OCI-LY1 (cell line): ENCODE measurements at regions not wholly inside any gene's neighbourhood (a gene's known extent, or its start where the extent isn't known, plus 50 kb on each side); places are given as distances from the start of the nearest gene placed in this dataset.

Source experiments
- H2AFZ ChIP-seq: fragments of 200-600 bp; sonication (generic), shearing (Covaris generic); 2 replicates; pipeline ENCODE4 v1.6.0; 2014; ENCODE audit warnings: antibody characterized with exemption, mild to moderate bottlenecking, low read length
- H3F3A ChIP-seq: fragments of 200-600 bp; sonication (generic), shearing (Covaris generic); 2 replicates; pipeline ENCODE4 v1.6.0; 2014; ENCODE audit warnings: mild to moderate bottlenecking, antibody characterized with exemption, low read length, moderate library complexity; ENCODE audit not compliant: insufficient read depth
- H3K27ac ChIP-seq: fragments of 200-600 bp; sonication (generic); 2 replicates; pipeline ENCODE4 v1.5.1; 2014; ENCODE audit warnings: low read length, mixed run types, mild to moderate bottlenecking, low read depth; ENCODE audit not compliant: poor library complexity, severe bottlenecking
- H3K27me3 ChIP-seq: fragments of 200-600 bp; sonication (generic); 2 replicates; pipeline ENCODE4 v1.6.0; 2014; ENCODE audit warnings: antibody characterized with exemption, mild to moderate bottlenecking, low read length, moderate library complexity; ENCODE audit not compliant: insufficient read depth
- H3K36me3 ChIP-seq: fragments of 200-600 bp; sonication (generic); 2 replicates; pipeline ENCODE4 v1.6.1; 2014; ENCODE audit warnings: mild to moderate bottlenecking, antibody characterized with exemption, low read length, moderate library complexity, mixed read lengths; ENCODE audit not compliant: insufficient read depth
- H3K4me1 ChIP-seq: fragments of 200-600 bp; sonication (generic); 2 replicates; pipeline ENCODE4 v1.5.1; 2014; ENCODE audit warnings: mild to moderate bottlenecking, low read length, moderate library complexity; ENCODE audit not compliant: insufficient read depth, severe bottlenecking
- H3K4me2 ChIP-seq: fragments of 200-600 bp; sonication (generic), shearing (Covaris generic); 2 replicates; pipeline ENCODE4 v1.6.1; 2014; ENCODE audit warnings: low read length
- H3K4me3 ChIP-seq: fragments of 200-600 bp; sonication (generic); 2 replicates; pipeline ENCODE4 v1.5.1; 2014; ENCODE audit warnings: low read length, low read depth, mild to moderate bottlenecking, mixed read lengths; ENCODE audit not compliant: poor library complexity, severe bottlenecking
- H3K79me2 ChIP-seq: fragments of 200-600 bp; shearing (Covaris generic); 2 replicates; pipeline ENCODE4 v1.6.1; 2016; ENCODE audit warnings: mixed run types, low read length, mixed read lengths; ENCODE audit not compliant: insufficient read depth
- H3K9ac ChIP-seq: fragments of 200-600 bp; sonication (generic), shearing (Covaris generic); 2 replicates; pipeline ENCODE4 v1.6.1; 2014; ENCODE audit warnings: mild to moderate bottlenecking, low read length, mixed read lengths
- H3K9me2 ChIP-seq: fragments of 200-600 bp; sonication (generic), shearing (Covaris generic); 2 replicates; pipeline ENCODE4 v1.6.1; 2014; ENCODE audit warnings: low read depth, mild to moderate bottlenecking, low read length, mixed read lengths
- H3K9me3 ChIP-seq: fragments of 200-600 bp; shearing (Covaris generic); 2 replicates; pipeline ENCODE4 v1.6.1; 2014; ENCODE audit warnings: low read length, mixed read lengths
- H4K20me1 ChIP-seq: fragments of 200-600 bp; sonication (generic), shearing (Covaris generic); 2 replicates; pipeline ENCODE4 v1.6.0; 2016; ENCODE audit warnings: mild to moderate bottlenecking, low read length; ENCODE audit not compliant: insufficient read depth
- CTCF ChIP-seq: fragments of 200-600 bp; sonication (generic), shearing (Covaris generic); IDR thresholded peaks from 2 replicates; pipeline ENCODE4 v1.5.1; 2017; ENCODE audit warnings: mild to moderate bottlenecking, antibody characterized with exemption, low read length, moderate library complexity, mixed read lengths
- EZH2 ChIP-seq: fragments of 200-600 bp; sonication (generic), shearing (Covaris generic); IDR thresholded peaks from 2 replicates; pipeline ENCODE4 v1.8.0; 2017; ENCODE audit warnings: borderline replicate concordance, mixed run types, mild to moderate bottlenecking, antibody characterized with exemption, low read length, moderate library complexity, mixed read lengths

- H3K9me2 ChIP-seq = no peaks in the 10 kb centered on the region
- H3K4me1 ChIP-seq = no peaks in the 10 kb centered on the region
- TF ChIP-seq CTCF = no peak
- no peak for TF ChIP-seq EZH2
- no peaks in the 10 kb centered on the region for H3K9me3 ChIP-seq
- H3K36me3 ChIP-seq = no peaks in the 10 kb centered on the region
- H3K4me2 ChIP-seq = no peak overlapping the region
- no peak overlapping the region for H3K27ac ChIP-seq
- H3K4me3 ChIP-seq = no peak overlapping the region
- H2AFZ ChIP-seq = no peak overlapping the region
- no peaks in the 10 kb centered on the region for H4K20me1 ChIP-seq
- no peaks in the 10 kb centered on the region for H3K27me3 ChIP-seq
- H3K79me2 ChIP-seq = no peaks in the 10 kb centered on the region
- H3K9ac ChIP-seq = no peak overlapping the region
- no peaks in the 10 kb centered on the region for H3F3A ChIP-seq
Measured at GRCh38 chr21:39097981-39098380, 85.3 kb downstream of the PSMG1 start.

GRCh38 chr21:39097335-39097861 is 85.9 kb downstream of the PSMG1 start:
- TF ChIP-seq CTCF (no peak), EZH2 (no peak)
- Histone ChIP-seq H3K4me2 (no peak overlapping the region), H3K36me3 (no peaks in the 10 kb centered on the region), H3K27me3 (no peaks in the 10 kb centered on the region), H3K79me2 (no peaks in the 10 kb centered on the region), H3K9ac (no peak overlapping the region), H3K4me1 (no peaks in the 10 kb centered on the region), H3F3A (no peaks in the 10 kb centered on the region), H3K9me3 (no peaks in the 10 kb centered on the region), H3K9me2 (no peaks in the 10 kb centered on the region), H4K20me1 (no peaks in the 10 kb centered on the region), H3K27ac (no peak overlapping the region), H2AFZ (no peak overlapping the region), H3K4me3 (no peak overlapping the region)

- no peak overlapping the region for H3K9ac ChIP-seq
- no peak overlapping the region for H3K4me2 ChIP-seq
- no peaks in the 10 kb centered on the region for H4K20me1 ChIP-seq
- H3K9me3 ChIP-seq = no peaks in the 10 kb centered on the region
- no peaks in the 10 kb centered on the region for H3F3A ChIP-seq
- H3K4me1 ChIP-seq = no peaks in the 10 kb centered on the region
- H3K4me3 ChIP-seq = no peak overlapping the region
- H2AFZ ChIP-seq = no peak overlapping the region
- H3K36me3 ChIP-seq = no peaks in the 10 kb centered on the region
- H3K27me3 ChIP-seq = no peaks in the 10 kb centered on the region
- TF ChIP-seq EZH2 = no peak
- peak; percentile 33; the same call in 1 of the 2 replicates for TF ChIP-seq CTCF
- H3K9me2 ChIP-seq = no peaks in the 10 kb centered on the region
- no peaks in the 10 kb centered on the region for H3K79me2 ChIP-seq
- no peak overlapping the region for H3K27ac ChIP-seq
Measured at GRCh38 chr21:39096754-39097153, 86.5 kb downstream of the PSMG1 start.
